GM23338 (cell line): ENCODE measurements at regions not wholly inside any gene's neighbourhood (a gene's known extent, or its start where the extent isn't known, plus 50 kb on each side); places are given as distances from the start of the nearest gene placed in this dataset.

Source experiments
- ATAC-seq: fragments of 200-7000 bp; cut with Tn5 transposase; 3 replicates; pipeline ENCODE4 v1.9.1; 2020
- DNase-seq: peaks from one replicate; pipeline ENCODE4 v3.0.0-alpha.2; 2015; ENCODE audit warnings: low spot score
- H2AFZ ChIP-seq: fragments of 200-600 bp; sonication (generic); 2 replicates; pipeline ENCODE4 v1.8.0; 2016; ENCODE audit warnings: antibody characterized with exemption, mild to moderate bottlenecking, moderate library complexity
- H3F3A ChIP-seq: fragments of 200-600 bp; sonication (generic); replicated peaks from 2 replicates; pipeline ENCODE4 v1.8.0; 2017; ENCODE audit warnings: antibody characterized with exemption, mixed run types, low read depth
- H3K27ac ChIP-seq: fragments of 200-600 bp; sonication (generic); 2 replicates; pipeline ENCODE4 v1.6.1; 2016; ENCODE audit warnings: low read depth
- H3K27me3 ChIP-seq: fragments of 200-600 bp; sonication (generic); 2 replicates; pipeline ENCODE4 v1.8.0; 2016; ENCODE audit warnings: mild to moderate bottlenecking, mixed run types, moderate library complexity; ENCODE audit not compliant: insufficient read depth
- H3K36me3 ChIP-seq: fragments of 200-600 bp; sonication (generic); 2 replicates; pipeline ENCODE4 v1.8.0; 2016; ENCODE audit warnings: mild to moderate bottlenecking; ENCODE audit not compliant: insufficient read depth
- H3K4me1 ChIP-seq: fragments of 200-600 bp; sonication (generic); 2 replicates; pipeline ENCODE4 v1.8.0; 2016; ENCODE audit warnings: mild to moderate bottlenecking, moderate library complexity; ENCODE audit not compliant: insufficient read depth
- H3K4me2 ChIP-seq: fragments of 200-600 bp; sonication (generic); 2 replicates; pipeline ENCODE4 v1.7.1; 2017; ENCODE audit warnings: mixed run types
- H3K4me3 ChIP-seq: fragments of 200-600 bp; sonication (generic); 2 replicates; pipeline ENCODE4 v1.6.1; 2016; ENCODE audit warnings: mixed run types
- H3K79me2 ChIP-seq: fragments of 200-600 bp; sonication (generic); replicated peaks from 2 replicates; pipeline ENCODE4 v1.8.0; 2017; ENCODE audit warnings: mild to moderate bottlenecking; ENCODE audit not compliant: insufficient read depth
- H3K9me2 ChIP-seq: fragments of 200-600 bp; sonication (generic); 2 replicates; pipeline ENCODE4 v1.8.0; 2017; ENCODE audit not compliant: insufficient read depth
- H4K20me1 ChIP-seq: fragments of 200-600 bp; sonication (generic); replicated peaks from 2 replicates; pipeline ENCODE4 v1.8.0; 2017; ENCODE audit warnings: mild to moderate bottlenecking; ENCODE audit not compliant: insufficient read depth
- H3K27ac Mint-ChIP-seq: 2 replicates; pipeline ENCODE4 v1.8.0; 2020; ENCODE audit warnings: inconsistent platforms, mild to moderate bottlenecking, moderate library complexity, mixed read lengths
- H3K27me3 Mint-ChIP-seq: 3 replicates; pipeline ENCODE4 v1.8.0; 2022; ENCODE audit warnings: low read depth, mild to moderate bottlenecking, moderate library complexity, mixed read lengths, inconsistent platforms; ENCODE audit not compliant: insufficient read depth, poor library complexity
- H3K36me3 Mint-ChIP-seq: 3 replicates; pipeline ENCODE4 v1.8.0; 2021; ENCODE audit warnings: low read depth, mild to moderate bottlenecking, inconsistent platforms, moderate library complexity, mixed read lengths
- H3K4me1 Mint-ChIP-seq: 3 replicates; pipeline ENCODE4 v1.8.0; 2020; ENCODE audit warnings: mild to moderate bottlenecking, inconsistent platforms, mixed read lengths
- H3K4me3 Mint-ChIP-seq: 3 replicates; pipeline ENCODE4 v1.8.0; 2021; ENCODE audit warnings: moderate library complexity, mild to moderate bottlenecking, inconsistent platforms, mixed read lengths
- H3K9me3 Mint-ChIP-seq: 3 replicates; pipeline ENCODE4 v1.8.0; 2020; ENCODE audit warnings: moderate library complexity, mild to moderate bottlenecking, inconsistent platforms, mixed read lengths
- CREB1 ChIP-seq: fragments of 250-450 bp; sonication (Bioruptor Pico); IDR thresholded peaks from 2 replicates; pipeline ENCODE4 v1.5.0; 2020; ENCODE audit warnings: low read depth, mild to moderate bottlenecking, moderate library complexity
- EZH2phosphoT487 ChIP-seq: fragments of 200-600 bp; sonication (generic); IDR thresholded peaks from one replicate; pipeline ENCODE4 v1.8.1; 2018; ENCODE audit warnings: antibody characterized with exemption; ENCODE audit not compliant: unreplicated experiment
- STAT1 ChIP-seq: IDR thresholded peaks from one replicate; pipeline ENCODE4 v1.6.1; 2016; ENCODE audit warnings: antibody characterized with exemption; ENCODE audit not compliant: unreplicated experiment
- ZNF114 ChIP-seq: fragments of 250-450 bp; sonication (Bioruptor Pico); IDR thresholded peaks from 2 replicates; pipeline ENCODE4 v1.5.0; 2020; ENCODE audit warnings: mild to moderate bottlenecking, moderate library complexity
- ZNF331 ChIP-seq: fragments of 250-450 bp; sonication (Bioruptor Pico); IDR thresholded peaks from 2 replicates; pipeline ENCODE4 v1.5.0; 2020; ENCODE audit warnings: low read depth, mild to moderate bottlenecking, moderate library complexity
- TF ChIP-seq, protein P1 (sequence below): fragments of 250-450 bp; sonication (Bioruptor Pico); IDR thresholded peaks from 2 replicates; pipeline ENCODE4 v1.5.0; 2020; ENCODE audit warnings: mild to moderate bottlenecking, moderate library complexity
- TF ChIP-seq, protein P2 (sequence below): IDR thresholded peaks from 2 replicates; pipeline ENCODE4 v1.6.1; 2016; ENCODE audit warnings: antibody characterized with exemption

DNA sequence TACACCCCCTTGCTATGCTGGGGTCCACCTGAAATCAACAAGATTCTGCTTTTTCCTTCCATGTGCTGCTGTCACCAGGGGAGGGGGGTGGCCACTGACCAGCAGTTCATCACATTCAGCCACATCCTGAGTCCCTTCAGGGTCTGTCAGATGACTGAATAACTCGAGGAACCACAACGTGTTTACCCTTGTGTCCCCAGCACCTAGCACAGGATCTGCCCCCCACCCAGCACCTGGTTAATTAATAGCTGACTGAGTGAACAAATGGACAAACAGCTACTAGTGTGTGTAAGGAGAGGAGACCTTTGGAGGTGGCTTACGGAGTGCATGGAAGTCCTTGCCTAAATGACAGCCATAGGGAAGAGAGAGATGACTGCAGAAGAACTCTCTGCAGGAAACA is 119.5 kb upstream of the NCAM1 start:
- Mint-ChIP-seq H3K36me3 (no peaks in the 10 kb centered on the region), H3K9me3 (no peaks in the 10 kb centered on the region), H3K27me3 (peaks cover 1% of the 10 kb centered on the region), H3K27ac (no peak overlapping the region), H3K4me3 (no peak overlapping the region), H3K4me1 (no peaks in the 10 kb centered on the region; the same call in 2 of the 3 replicates)
- Histone ChIP-seq H2AFZ (no peak overlapping the region), H3K4me1 (no peaks in the 10 kb centered on the region), H3K27ac (no peak overlapping the region), H3K9me2 (no peaks in the 10 kb centered on the region; the same call in 1 of the 2 replicates), H3K36me3 (no peaks in the 10 kb centered on the region), H3K4me2 (no peak overlapping the region), H3K79me2 (no peaks in the 10 kb centered on the region), H3K4me3 (no peak overlapping the region), H3K27me3 (no peaks in the 10 kb centered on the region), H3F3A (no peaks in the 10 kb centered on the region), H4K20me1 (no peaks in the 10 kb centered on the region)
- ATAC-seq (no peak), DNase-seq (no peak)
- no peak for TF ChIP-seq CREB1
- TF ChIP-seq ZNF114 (CRISPR knock-in tag) = no peak
- no peak for TF ChIP-seq ZNF331 (CRISPR knock-in tag)
- TF ChIP-seq, protein P1, sequence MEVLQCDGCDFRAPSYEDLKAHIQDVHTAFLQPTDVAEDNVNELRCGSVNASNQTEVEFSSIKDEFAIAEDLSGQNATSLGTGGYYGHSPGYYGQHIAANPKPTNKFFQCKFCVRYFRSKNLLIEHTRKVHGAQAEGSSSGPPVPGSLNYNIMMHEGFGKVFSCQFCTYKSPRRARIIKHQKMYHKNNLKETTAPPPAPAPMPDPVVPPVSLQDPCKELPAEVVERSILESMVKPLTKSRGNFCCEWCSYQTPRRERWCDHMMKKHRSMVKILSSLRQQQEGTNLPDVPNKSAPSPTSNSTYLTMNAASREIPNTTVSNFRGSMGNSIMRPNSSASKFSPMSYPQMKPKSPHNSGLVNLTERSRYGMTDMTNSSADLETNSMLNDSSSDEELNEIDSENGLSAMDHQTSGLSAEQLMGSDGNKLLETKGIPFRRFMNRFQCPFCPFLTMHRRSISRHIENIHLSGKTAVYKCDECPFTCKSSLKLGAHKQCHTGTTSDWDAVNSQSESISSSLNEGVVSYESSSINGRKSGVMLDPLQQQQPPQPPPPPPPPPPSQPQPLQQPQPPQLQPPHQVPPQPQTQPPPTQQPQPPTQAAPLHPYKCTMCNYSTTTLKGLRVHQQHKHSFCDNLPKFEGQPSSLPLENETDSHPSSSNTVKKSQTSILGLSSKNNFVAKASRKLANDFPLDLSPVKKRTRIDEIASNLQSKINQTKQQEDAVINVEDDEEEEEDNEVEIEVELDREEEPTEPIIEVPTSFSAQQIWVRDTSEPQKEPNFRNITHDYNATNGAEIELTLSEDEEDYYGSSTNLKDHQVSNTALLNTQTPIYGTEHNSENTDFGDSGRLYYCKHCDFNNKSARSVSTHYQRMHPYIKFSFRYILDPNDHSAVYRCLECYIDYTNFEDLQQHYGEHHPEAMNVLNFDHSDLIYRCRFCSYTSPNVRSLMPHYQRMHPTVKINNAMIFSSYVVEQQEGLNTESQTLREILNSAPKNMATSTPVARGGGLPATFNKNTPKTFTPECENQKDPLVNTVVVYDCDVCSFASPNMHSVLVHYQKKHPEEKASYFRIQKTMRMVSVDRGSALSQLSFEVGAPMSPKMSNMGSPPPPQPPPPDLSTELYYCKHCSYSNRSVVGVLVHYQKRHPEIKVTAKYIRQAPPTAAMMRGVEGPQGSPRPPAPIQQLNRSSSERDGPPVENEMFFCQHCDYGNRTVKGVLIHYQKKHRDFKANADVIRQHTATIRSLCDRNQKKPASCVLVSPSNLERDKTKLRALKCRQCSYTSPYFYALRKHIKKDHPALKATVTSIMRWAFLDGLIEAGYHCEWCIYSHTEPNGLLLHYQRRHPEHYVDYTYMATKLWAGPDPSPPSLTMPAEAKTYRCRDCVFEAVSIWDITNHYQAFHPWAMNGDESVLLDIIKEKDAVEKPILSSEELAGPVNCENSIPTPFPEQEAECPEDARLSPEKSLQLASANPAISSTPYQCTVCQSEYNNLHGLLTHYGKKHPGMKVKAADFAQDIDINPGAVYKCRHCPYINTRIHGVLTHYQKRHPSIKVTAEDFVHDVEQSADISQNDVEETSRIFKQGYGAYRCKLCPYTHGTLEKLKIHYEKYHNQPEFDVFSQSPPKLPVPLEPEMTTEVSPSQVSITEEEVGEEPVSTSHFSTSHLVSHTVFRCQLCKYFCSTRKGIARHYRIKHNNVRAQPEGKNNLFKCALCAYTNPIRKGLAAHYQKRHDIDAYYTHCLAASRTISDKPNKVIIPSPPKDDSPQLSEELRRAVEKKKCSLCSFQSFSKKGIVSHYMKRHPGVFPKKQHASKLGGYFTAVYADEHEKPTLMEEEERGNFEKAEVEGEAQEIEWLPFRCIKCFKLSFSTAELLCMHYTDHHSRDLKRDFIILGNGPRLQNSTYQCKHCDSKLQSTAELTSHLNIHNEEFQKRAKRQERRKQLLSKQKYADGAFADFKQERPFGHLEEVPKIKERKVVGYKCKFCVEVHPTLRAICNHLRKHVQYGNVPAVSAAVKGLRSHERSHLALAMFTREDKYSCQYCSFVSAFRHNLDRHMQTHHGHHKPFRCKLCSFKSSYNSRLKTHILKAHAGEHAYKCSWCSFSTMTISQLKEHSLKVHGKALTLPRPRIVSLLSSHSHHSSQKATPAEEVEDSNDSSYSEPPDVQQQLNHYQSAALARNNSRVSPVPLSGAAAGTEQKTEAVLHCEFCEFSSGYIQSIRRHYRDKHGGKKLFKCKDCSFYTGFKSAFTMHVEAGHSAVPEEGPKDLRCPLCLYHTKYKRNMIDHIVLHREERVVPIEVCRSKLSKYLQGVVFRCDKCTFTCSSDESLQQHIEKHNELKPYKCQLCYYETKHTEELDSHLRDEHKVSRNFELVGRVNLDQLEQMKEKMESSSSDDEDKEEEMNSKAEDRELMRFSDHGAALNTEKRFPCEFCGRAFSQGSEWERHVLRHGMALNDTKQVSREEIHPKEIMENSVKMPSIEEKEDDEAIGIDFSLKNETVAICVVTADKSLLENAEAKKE (CRISPR knock-in tag) = no peak
- no peak for TF ChIP-seq EZH2phosphoT487
- TF ChIP-seq STAT1 = no peak

GRCh38 chr11:112842151-112842550 is 119.1 kb upstream of the NCAM1 start:
- Histone ChIP-seq H3K27ac (no peak overlapping the region), H3K4me3 (no peak overlapping the region), H3K27me3 (no peaks in the 10 kb centered on the region), H3K36me3 (no peaks in the 10 kb centered on the region), H4K20me1 (no peaks in the 10 kb centered on the region), H3F3A (no peaks in the 10 kb centered on the region), H2AFZ (no peak overlapping the region), H3K4me2 (no peak overlapping the region), H3K79me2 (no peaks in the 10 kb centered on the region), H3K4me1 (no peaks in the 10 kb centered on the region), H3K9me2 (peaks cover 4% of the 10 kb centered on the region; the same call in 1 of the 2 replicates)
- Mint-ChIP-seq H3K9me3 (no peaks in the 10 kb centered on the region), H3K4me3 (no peak overlapping the region), H3K27me3 (peaks cover 1% of the 10 kb centered on the region), H3K27ac (no peak overlapping the region), H3K4me1 (no peaks in the 10 kb centered on the region), H3K36me3 (no peaks in the 10 kb centered on the region)
- DNase-seq = no peak
- ATAC-seq = no peak
- TF ChIP-seq, protein P2, sequence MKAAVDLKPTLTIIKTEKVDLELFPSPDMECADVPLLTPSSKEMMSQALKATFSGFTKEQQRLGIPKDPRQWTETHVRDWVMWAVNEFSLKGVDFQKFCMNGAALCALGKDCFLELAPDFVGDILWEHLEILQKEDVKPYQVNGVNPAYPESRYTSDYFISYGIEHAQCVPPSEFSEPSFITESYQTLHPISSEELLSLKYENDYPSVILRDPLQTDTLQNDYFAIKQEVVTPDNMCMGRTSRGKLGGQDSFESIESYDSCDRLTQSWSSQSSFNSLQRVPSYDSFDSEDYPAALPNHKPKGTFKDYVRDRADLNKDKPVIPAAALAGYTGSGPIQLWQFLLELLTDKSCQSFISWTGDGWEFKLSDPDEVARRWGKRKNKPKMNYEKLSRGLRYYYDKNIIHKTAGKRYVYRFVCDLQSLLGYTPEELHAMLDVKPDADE = no peak
- no peak for TF ChIP-seq EZH2phosphoT487
- no peak for TF ChIP-seq CREB1
